HUES6 (cell line): ENCODE measurements at regions not wholly inside any gene's neighbourhood (a gene's known extent, or its start where the extent isn't known, plus 50 kb on each side); places are given as distances from the start of the nearest gene placed in this dataset.

ENCODE experiments used
- H3K27ac ChIP-seq: 2 replicates; pipeline ENCODE4 v1.7.0; 2013; ENCODE audit warnings: low read depth, mild to moderate bottlenecking, low read length, inconsistent platforms
- H3K27me3 ChIP-seq: 2 replicates; pipeline ENCODE4 v1.6.1; 2013; ENCODE audit warnings: low read length; ENCODE audit not compliant: control insufficient read depth, insufficient read depth
- H3K36me3 ChIP-seq: 2 replicates; pipeline ENCODE4 v1.6.1; 2013; ENCODE audit warnings: low read length; ENCODE audit not compliant: control insufficient read depth, insufficient read depth
- H3K4me1 ChIP-seq: 2 replicates; pipeline ENCODE4 v1.6.1; 2013; ENCODE audit warnings: low read length; ENCODE audit not compliant: control insufficient read depth, insufficient read depth
- H3K4me3 ChIP-seq: 2 replicates; pipeline ENCODE4 v1.5.1; 2013; ENCODE audit warnings: low read depth, low read length
- H3K9ac ChIP-seq: one replicate; pipeline ENCODE4 v1.6.1; 2013; ENCODE audit warnings: mild to moderate bottlenecking, low read length
- H3K9me3 ChIP-seq: 2 replicates; pipeline ENCODE4 v1.6.1; 2013; ENCODE audit warnings: low read depth, low read length; ENCODE audit not compliant: control insufficient read depth, insufficient read depth

DNA sequence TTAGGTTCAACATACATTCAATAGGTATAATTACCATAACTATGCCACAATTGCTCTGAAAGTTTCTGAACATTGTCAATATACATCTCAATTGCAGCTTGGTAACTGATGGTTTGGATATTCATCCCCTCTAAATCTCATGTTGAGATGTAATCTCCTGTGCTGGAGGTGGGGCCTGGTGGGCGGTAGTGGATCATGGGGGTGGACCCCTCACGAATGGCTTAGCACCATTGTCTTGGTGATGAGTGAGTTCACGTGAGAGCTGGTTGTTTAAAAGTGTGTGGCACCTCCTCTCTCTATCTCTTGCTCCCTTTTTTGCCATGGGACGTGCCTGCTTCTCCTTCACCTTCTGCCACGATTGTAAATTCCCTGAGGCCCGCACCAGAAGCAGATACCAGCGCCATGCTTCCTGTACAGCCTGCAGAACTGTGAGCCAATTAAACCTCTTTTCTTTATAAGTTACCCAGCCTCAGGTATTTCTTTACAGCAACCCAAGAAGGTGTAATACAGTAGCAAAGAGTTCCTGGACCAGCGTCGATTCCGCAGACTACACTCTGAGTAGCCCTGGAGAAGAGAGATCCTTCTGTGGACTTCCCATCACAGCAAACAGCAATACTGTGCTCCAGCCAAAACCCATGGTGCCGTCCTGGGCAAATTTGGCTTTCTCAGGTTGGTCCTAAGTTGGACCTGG is 83.8 kb upstream of the GRB10 start:
- no peak overlapping the region for H3K9ac ChIP-seq

DNA sequence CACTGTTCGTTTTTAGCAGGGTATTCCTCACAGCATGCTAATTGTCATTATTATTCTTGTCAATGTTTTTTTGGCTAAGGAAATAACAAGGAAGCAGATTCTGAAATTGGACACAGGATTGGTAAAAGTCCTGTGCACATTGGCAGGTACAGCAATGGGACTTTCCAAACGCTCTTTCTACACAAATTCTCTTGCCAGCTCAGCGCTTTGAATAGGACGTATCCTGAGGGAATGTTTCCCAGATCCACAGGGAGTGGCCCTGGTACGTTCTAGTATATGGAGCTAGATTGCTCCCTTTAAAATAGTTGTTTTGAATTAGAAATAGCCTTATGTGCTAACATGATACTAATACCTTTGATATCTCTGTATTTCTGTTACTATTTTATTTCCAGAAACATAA is 82.8 kb upstream of the GRB10 start:
- Histone ChIP-seq H3K9ac (no peak overlapping the region), H3K4me3 (no peak overlapping the region), H3K27ac (no peak overlapping the region), H3K4me1 (peaks cover 39% of the 10 kb centered on the region), H3K36me3 (no peaks in the 10 kb centered on the region), H3K27me3 (no peaks in the 10 kb centered on the region), H3K9me3 (no peaks in the 10 kb centered on the region)

More for the DNA sequence above, 83.8 kb upstream of the GRB10 start:
- H3K27me3 ChIP-seq = no peaks in the 10 kb centered on the region
- H3K36me3 ChIP-seq = no peaks in the 10 kb centered on the region
- H3K4me1 ChIP-seq = peaks cover 39% of the 10 kb centered on the region
- no peak overlapping the region for H3K27ac ChIP-seq
- no peaks in the 10 kb centered on the region for H3K9me3 ChIP-seq
- H3K4me3 ChIP-seq = peak overlapping the region; percentile 13; the same call in 1 of the 2 replicates

DNA sequence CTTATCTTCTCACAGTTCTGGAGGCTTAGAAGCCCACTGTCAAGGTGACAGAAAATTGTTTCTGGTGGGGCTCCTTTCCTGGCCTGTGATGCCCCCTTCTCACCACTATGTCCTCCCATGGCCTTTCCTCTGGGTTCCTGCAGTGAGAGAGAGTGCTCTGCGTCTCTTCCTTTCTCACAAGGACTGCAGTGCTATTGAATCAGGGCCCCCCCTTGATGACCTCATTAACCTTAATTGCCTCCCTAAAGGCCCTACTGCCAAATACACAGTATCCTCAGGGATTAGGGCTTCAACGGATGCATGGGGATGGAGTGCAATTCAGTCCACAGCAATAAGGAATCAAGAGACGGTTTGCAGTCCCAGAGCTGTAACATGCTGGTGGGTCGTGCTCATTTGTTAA is 82.0 kb upstream of the GRB10 start:
- peaks cover 39% of the 10 kb centered on the region for H3K4me1 ChIP-seq
- H3K9me3 ChIP-seq = no peaks in the 10 kb centered on the region
- H3K4me3 ChIP-seq = no peak overlapping the region
- no peak overlapping the region for H3K9ac ChIP-seq
- no peak overlapping the region for H3K27ac ChIP-seq
- no peaks in the 10 kb centered on the region for H3K36me3 ChIP-seq
- H3K27me3 ChIP-seq = no peaks in the 10 kb centered on the region

DNA sequence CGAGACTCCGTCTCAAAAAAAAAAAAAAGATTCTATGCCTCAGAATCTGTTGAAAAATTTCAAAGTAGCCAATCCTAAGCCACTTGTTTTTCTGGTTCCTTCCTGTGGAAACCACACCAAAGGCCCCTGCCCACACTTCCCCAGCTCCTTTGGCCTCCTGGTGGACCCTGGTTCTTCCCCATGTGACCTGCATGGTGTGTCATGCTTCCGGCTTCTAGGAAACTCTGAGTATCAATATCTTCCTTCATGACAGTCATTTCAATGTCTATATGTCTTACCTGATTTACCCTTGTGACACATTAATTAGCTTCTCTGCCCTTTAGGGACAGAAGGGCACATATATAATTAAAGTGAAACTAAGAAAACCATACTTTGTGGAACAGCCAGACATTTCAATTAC is 80.4 kb upstream of the GRB10 start:
- Histone ChIP-seq H3K9ac (no peak overlapping the region), H3K36me3 (no peaks in the 10 kb centered on the region), H3K27ac (no peak overlapping the region), H3K4me1 (peaks cover 31% of the 10 kb centered on the region), H3K27me3 (no peaks in the 10 kb centered on the region), H3K9me3 (no peaks in the 10 kb centered on the region), H3K4me3 (no peak overlapping the region)

DNA sequence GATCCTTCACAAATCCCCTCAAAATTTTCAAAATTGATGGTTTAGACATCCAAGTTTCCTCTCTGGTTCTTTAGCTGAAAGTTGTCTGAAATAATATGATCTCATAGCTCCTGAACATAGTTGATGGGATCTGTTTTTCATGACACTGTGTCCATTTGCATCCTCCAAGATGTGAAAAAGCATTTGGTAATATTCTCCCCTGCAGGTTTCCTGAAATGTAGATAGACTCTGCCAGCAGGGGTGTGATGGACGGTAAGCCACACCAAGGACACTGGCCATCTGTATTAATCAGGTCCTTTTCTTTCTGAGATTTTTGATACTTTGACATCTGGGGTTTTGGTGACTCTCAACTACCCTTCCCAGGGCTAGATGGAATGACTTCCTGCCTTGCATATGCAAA is 79.6 kb upstream of the GRB10 start:
- H3K4me3 ChIP-seq = no peak overlapping the region
- H3K4me1 ChIP-seq = peaks cover 24% of the 10 kb centered on the region; the same call in 1 of the 2 replicates
- no peaks in the 10 kb centered on the region for H3K27me3 ChIP-seq
- H3K27ac ChIP-seq = no peak overlapping the region
- H3K36me3 ChIP-seq = no peaks in the 10 kb centered on the region
- H3K9me3 ChIP-seq = no peaks in the 10 kb centered on the region
- no peak overlapping the region for H3K9ac ChIP-seq

DNA sequence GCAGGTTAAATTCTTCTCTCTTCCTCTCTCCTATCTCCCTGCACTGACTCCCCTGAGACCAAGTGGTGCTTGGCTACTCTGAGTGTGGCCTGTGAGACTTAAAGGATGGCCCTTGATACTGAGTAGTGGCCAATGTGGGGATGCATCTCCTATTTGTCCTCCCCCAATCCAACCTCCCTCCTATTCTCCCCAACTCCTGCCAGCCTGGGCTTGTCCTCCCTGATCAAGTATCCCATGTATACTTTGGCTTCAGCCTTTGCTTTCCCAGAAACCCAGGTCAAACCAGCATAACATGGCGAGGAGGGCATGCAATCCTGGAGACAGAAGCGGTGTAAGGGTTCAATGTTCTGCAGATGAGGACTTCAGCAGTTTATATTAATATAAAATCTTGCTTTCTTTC is 77.9 kb upstream of the GRB10 start:
- Histone ChIP-seq H3K4me1 (0 out of 2 replicates have a peak, but pooled peaks cover 12% of the 10 kb centered on the region), H3K36me3 (no peaks in the 10 kb centered on the region), H3K9me3 (no peaks in the 10 kb centered on the region), H3K9ac (no peak overlapping the region), H3K4me3 (no peak overlapping the region), H3K27me3 (no peaks in the 10 kb centered on the region), H3K27ac (no peak overlapping the region)

DNA sequence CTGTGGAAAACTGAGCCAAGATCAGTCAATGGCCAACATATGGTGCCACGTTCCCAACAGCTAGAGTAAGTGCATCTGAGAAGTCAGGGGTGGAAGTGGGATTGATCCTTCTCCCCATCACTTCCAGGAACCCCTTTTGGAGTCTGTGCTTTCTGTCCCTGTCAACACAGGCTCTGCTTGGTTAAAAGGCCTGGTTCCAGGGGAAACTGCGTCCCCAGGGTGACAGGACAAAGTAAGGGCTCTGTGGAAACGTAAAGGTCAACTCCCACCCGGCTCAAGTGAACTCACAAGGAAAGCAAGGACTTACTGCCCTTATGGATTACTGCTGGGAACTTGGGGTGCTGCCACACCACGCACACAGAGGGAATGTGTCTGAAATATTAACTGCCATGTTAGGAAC is 77.5 kb upstream of the GRB10 start:
- Histone ChIP-seq H3K27ac (no peak overlapping the region), H3K9ac (no peak overlapping the region), H3K9me3 (no peaks in the 10 kb centered on the region), H3K4me3 (no peak overlapping the region), H3K27me3 (no peaks in the 10 kb centered on the region), H3K36me3 (no peaks in the 10 kb centered on the region), H3K4me1 (0 out of 2 replicates have a peak, but pooled peaks cover 8% of the 10 kb centered on the region)

DNA sequence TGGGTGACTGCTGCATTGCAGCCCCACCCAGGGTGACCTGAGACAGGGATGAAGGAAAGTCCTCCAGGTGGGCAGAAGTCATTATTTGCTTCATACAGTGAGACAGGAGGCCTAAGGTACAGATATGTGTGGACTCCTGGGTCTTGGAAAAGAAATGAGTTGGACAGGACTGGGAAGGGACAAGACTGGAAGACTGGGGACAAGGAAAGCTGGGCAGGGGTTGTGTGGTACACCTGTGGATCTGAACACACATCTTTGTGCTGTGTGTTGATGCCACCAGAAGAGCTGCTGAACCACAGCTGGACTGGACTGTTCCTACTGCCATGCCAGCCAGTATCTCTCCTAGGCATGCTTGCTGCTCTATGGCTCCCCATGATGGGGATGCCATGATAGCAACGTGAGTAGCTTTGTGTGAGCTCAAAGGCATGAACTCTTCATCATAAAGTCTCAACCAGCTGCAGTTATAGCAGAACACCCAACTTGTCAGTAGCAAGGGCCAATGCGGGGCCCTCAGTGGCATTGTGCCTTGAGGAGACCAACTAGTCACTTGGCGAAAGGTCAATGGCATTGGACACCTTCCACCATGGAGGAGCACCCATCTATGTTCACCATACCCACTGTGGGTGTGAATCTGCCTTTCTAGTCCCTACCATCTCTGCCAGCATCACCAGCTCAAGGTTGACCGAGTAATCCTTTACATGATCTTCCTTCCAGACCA is 76.0 kb upstream of the GRB10 start:
- Histone ChIP-seq H3K4me1 (no peaks in the 10 kb centered on the region), H3K36me3 (no peaks in the 10 kb centered on the region), H3K9ac (no peak overlapping the region), H3K9me3 (no peaks in the 10 kb centered on the region), H3K27ac (no peak overlapping the region), H3K4me3 (no peak overlapping the region), H3K27me3 (no peaks in the 10 kb centered on the region)

DNA sequence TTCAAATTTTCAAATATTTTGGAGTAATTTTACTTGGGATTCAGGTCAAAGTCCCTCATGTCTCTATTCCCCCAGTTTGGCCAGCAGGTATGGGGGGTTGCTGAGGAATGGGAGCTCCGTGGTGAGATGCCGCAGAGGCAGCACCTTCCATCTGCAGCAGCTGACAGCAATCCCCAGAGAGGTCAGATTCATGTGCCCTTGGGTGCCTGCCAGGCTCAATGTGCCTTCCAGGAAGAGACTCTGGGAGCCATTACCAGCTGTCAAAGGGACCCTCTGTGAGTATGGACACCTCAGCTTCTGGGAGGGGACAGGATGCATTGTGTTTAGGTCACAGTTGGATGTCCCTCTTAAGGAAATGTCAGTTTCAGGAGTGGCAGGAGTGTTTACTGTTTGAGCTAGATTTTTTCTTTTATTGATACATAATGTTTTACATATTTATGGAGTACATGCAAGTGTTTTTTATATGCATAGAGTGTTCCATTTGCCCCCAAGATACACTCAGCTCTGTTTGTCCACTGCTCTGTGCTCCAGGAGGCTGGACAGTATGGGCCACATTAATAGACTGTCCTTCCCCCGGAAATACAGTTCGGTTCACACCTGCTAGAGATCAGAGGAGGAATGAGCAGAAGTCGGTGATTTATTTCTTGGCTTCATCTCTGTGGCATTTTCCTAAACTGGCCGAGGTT is 75.3 kb upstream of the GRB10 start:
- H3K9me3 ChIP-seq = no peaks in the 10 kb centered on the region
- no peaks in the 10 kb centered on the region for H3K36me3 ChIP-seq
- no peaks in the 10 kb centered on the region for H3K4me1 ChIP-seq
- no peak overlapping the region for H3K27ac ChIP-seq
- no peak overlapping the region for H3K9ac ChIP-seq
- no peak overlapping the region for H3K4me3 ChIP-seq
- H3K27me3 ChIP-seq = no peaks in the 10 kb centered on the region

DNA sequence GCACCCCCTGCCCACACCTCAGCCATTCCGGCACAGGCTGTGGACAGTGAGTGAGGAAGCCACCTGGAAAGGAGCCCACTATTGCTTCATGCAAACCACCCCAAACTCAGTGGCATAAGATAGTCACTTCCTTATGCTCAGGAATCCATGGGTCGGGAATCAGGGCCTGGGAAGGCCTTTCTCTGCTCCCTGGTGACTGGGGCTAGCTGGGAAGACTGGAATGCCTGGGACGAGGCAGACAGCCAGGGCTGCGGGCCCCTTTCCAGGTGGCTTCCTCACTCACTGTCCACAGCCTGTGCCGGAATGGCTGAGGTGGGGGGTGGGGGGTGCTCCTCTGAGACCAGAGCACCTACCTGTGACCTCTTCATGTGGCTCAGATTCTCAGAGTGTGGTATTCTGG is 74.1 kb upstream of the GRB10 start:
- no peak overlapping the region for H3K27ac ChIP-seq
- no peaks in the 10 kb centered on the region for H3K36me3 ChIP-seq
- no peak overlapping the region for H3K9ac ChIP-seq
- H3K4me3 ChIP-seq = no peak overlapping the region
- no peaks in the 10 kb centered on the region for H3K27me3 ChIP-seq
- H3K4me1 ChIP-seq = no peaks in the 10 kb centered on the region
- no peaks in the 10 kb centered on the region for H3K9me3 ChIP-seq

DNA sequence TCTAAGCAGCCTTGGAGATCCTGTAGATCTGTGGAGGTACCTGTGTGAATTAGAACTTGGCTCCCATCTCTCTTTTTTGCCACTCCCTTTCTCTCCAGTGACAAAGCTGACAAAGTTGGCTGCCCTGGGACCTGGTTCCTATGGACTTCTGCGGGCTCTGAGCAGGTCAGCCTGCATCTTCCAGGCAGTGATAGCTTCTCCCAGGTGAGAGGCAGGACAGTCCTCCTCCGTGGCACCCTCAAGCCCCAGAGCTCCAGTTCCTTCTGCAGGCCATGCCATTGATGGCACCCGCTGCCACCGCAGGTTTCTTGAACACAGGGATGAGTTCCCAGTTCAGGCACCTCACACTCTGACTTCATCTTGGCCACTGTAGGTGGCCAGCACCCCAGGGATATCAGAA is 73.5 kb upstream of the GRB10 start:
- Histone ChIP-seq H3K9me3 (no peaks in the 10 kb centered on the region), H3K4me1 (no peaks in the 10 kb centered on the region), H3K36me3 (no peaks in the 10 kb centered on the region), H3K27me3 (no peaks in the 10 kb centered on the region), H3K4me3 (no peak overlapping the region), H3K9ac (no peak overlapping the region), H3K27ac (no peak overlapping the region)
